T-helper 2 cell (primary cell): ENCODE measurements at regions not wholly inside any gene's neighbourhood (a gene's known extent, or its start where the extent isn't known, plus 50 kb on each side); places are given as distances from the start of the nearest gene placed in this dataset.

Experiments
- DNase-seq, 5 experiments: peaks; one replicate each; pipeline versions ENCODE4 v3.0.0 to v3.0.0-alpha.2; 2012 to 2022

GRCh38 chr10:44477046-44477425 is 92.1 kb upstream of the CXCL12 start:
- DNase-seq, result no peak

- no peak for DNase-seq
Measured at GRCh38 chr10:44478040-44478439, 93.1 kb upstream of the CXCL12 start.

- no peak for DNase-seq
Measured at GRCh38 chr10:44478876-44479705, 94.2 kb upstream of the CXCL12 start.

- DNase-seq, result no peak
Measured at GRCh38 chr10:44492678-44493077, 107.8 kb upstream of the CXCL12 start.

- DNase-seq, result no peak
Measured at GRCh38 chr10:44498222-44498621, 113.3 kb upstream of the CXCL12 start.

GRCh38 chr10:44500451-44500850 is 115.6 kb upstream of the CXCL12 start:
- no peak for DNase-seq

- no peak for DNase-seq
Measured at GRCh38 chr10:44506386-44506785, 121.5 kb upstream of the CXCL12 start.

- DNase-seq, result no peak
Measured at GRCh38 chr10:44510379-44511115, 125.7 kb upstream of the CXCL12 start.

- DNase-seq, result no peak
Measured at GRCh38 chr10:44511166-44511565, 126.3 kb upstream of the CXCL12 start.

- DNase-seq, result no peak
Measured at GRCh38 chr10:44511601-44512000, 126.7 kb upstream of the CXCL12 start.

GRCh38 chr10:44512431-44513022 is 127.6 kb upstream of the CXCL12 start:
- no peak for DNase-seq

GRCh38 chr10:44513591-44513990 is 128.7 kb upstream of the CXCL12 start:
- DNase-seq, result no peak

GRCh38 chr10:44516891-44517290 is 132.0 kb upstream of the CXCL12 start:
- DNase-seq, result no peak

- peak in 1 of 5 experiments; percentile 2 for DNase-seq
Measured at GRCh38 chr10:44517635-44518034, 132.7 kb upstream of the CXCL12 start.

GRCh38 chr10:44519361-44519760 is 134.5 kb upstream of the CXCL12 start:
- no peak for DNase-seq

GRCh38 chr10:44520651-44521050 is 135.8 kb upstream of the CXCL12 start:
- DNase-seq, result no peak

GRCh38 chr10:44539178-44539577 is 154.3 kb upstream of the CXCL12 start:
- no peak for DNase-seq

- no peak for DNase-seq
Measured at GRCh38 chr10:44552726-44553125, 167.8 kb upstream of the CXCL12 start.

GRCh38 chr10:44557596-44558191 is 172.8 kb upstream of the CXCL12 start:
- DNase-seq, result no peak

- no peak for DNase-seq
Measured at GRCh38 chr10:44558521-44558920, 173.6 kb upstream of the CXCL12 start.

- DNase-seq, result no peak
Measured at GRCh38 chr10:44564361-44564760, 179.5 kb upstream of the CXCL12 start.

GRCh38 chr10:44564790-44565189 is 179.9 kb upstream of the CXCL12 start:
- no peak for DNase-seq

- no peak for DNase-seq
Measured at GRCh38 chr10:44566786-44567185, 181.9 kb upstream of the CXCL12 start.
